ENCODE measurements at regions not wholly inside any gene's neighbourhood (a gene's known extent, or its start where the extent isn't known, plus 50 kb on each side); places are given as distances from the start of the nearest gene placed in this dataset.

GRCh38 chr3:76051145-76051544, 265.8 kb upstream of the ZNF717 start:
- DNase-seq, result no peak
- H3K36me3 Mint-ChIP-seq (ENCODE audit: low read depth), result no peaks in the 10 kb centered on the region
- no peaks in the 10 kb centered on the region for H3K4me1 Mint-ChIP-seq
- H3K9me3 Mint-ChIP-seq, result no peaks in the 10 kb centered on the region
- H3K27me3 Mint-ChIP-seq, result no peaks in the 10 kb centered on the region
- H3K4me3 Mint-ChIP-seq, result no peak overlapping the region
- ChIA-PET POLR2A (no interaction called here), CTCF (no interaction called here)
- no peak overlapping the region for H3K27ac Mint-ChIP-seq

GRCh38 chr3:76054404-76054803, 269.1 kb upstream of the ZNF717 start:
- DNase-seq, result no peak

DNA sequence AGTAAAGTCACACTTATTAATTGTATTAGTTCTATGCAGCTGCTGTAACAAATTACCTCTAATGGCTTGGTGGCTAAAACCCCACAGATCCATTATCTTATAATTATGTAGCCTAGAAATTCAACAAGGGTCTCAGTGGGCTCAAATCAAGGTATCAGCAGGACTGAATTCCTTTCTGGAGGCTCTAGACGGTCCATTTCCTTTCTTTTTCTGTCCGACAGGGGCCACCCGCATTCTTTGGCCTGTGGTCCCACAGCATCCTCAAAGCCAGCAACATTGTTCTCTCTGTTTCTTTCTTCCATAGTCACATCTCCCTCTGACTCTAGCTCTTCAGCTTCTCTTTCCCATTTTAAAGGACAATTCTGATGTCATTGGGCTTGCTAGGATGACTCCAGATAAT, 276.3 kb upstream of the ZNF717 start:
- Mint-ChIP-seq H3K4me3 (no peak overlapping the region), H3K4me1 (no peaks in the 10 kb centered on the region), H3K36me3 (ENCODE audit: low read depth) (no peaks in the 10 kb centered on the region), H3K27me3 (no peaks in the 10 kb centered on the region), H3K9me3 (no peaks in the 10 kb centered on the region), H3K27ac (no peak overlapping the region)
- POLR2A ChIA-PET, result no interaction called here
- DNase-seq, result no peak
- CTCF ChIA-PET, result no interaction called here

More at GRCh38 chr3:76054404-76054803, 269.1 kb upstream of the ZNF717 start:
- no peak overlapping the region for H3K4me3 Mint-ChIP-seq
- no peaks in the 10 kb centered on the region for H3K36me3 Mint-ChIP-seq (ENCODE audit: low read depth)
- CTCF ChIA-PET, result no interaction called here
- H3K27me3 Mint-ChIP-seq, result no peaks in the 10 kb centered on the region
- H3K9me3 Mint-ChIP-seq, result no peaks in the 10 kb centered on the region
- POLR2A ChIA-PET, result no interaction called here
- no peaks in the 10 kb centered on the region for H3K4me1 Mint-ChIP-seq
- H3K27ac Mint-ChIP-seq, result no peak overlapping the region

- Mint-ChIP-seq H3K4me3 (no peak overlapping the region), H3K4me1 (no peaks in the 10 kb centered on the region), H3K27me3 (no peaks in the 10 kb centered on the region), H3K36me3 (ENCODE audit: low read depth) (no peaks in the 10 kb centered on the region), H3K9me3 (peaks cover 4% of the 10 kb centered on the region), H3K27ac (no peak overlapping the region)
- POLR2A ChIA-PET, result no interaction called here
- CTCF ChIA-PET, result no interaction called here
- DNase-seq, result no peak
Measured at GRCh38 chr3:76063019-76063418, 277.7 kb upstream of the ZNF717 start.

DNA sequence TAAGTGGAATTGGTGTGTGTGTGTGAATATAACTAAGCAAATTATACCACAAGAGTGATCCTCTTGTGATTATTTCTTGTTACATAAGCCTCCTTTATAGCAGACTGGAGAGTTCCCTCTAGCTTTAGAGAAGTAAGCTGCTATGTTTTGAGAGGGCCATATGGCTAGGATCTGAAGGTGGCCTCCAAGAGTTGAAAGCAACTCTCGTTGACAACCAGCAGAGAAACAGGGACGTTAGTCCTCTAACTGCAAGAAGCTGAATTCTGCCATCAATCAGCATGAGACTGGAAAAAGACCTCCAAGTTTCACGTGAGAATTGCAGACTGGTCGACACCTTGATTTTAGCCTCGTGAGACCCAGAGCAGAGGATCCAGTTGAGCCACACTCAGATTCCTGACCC, 278.5 kb upstream of the ZNF717 start:
- Mint-ChIP-seq H3K27me3 (no peaks in the 10 kb centered on the region), H3K9me3 (peaks cover 4% of the 10 kb centered on the region), H3K4me3 (no peak overlapping the region), H3K36me3 (ENCODE audit: low read depth) (no peaks in the 10 kb centered on the region), H3K27ac (no peak overlapping the region), H3K4me1 (no peaks in the 10 kb centered on the region)
- ChIA-PET CTCF (no interaction called here), POLR2A (no interaction called here)
- no peak for DNase-seq

- no peaks in the 10 kb centered on the region for H3K27me3 Mint-ChIP-seq
- POLR2A ChIA-PET, result no interaction called here
- peaks cover 10% of the 10 kb centered on the region for H3K9me3 Mint-ChIP-seq
- no peak overlapping the region for H3K27ac Mint-ChIP-seq
- H3K36me3 Mint-ChIP-seq (ENCODE audit: low read depth), result no peaks in the 10 kb centered on the region
- no peaks in the 10 kb centered on the region for H3K4me1 Mint-ChIP-seq
- CTCF ChIA-PET, result no interaction called here
- no peak overlapping the region for H3K4me3 Mint-ChIP-seq
- no peak for DNase-seq
Measured at GRCh38 chr3:76065964-76066363, 280.6 kb upstream of the ZNF717 start.

DNA sequence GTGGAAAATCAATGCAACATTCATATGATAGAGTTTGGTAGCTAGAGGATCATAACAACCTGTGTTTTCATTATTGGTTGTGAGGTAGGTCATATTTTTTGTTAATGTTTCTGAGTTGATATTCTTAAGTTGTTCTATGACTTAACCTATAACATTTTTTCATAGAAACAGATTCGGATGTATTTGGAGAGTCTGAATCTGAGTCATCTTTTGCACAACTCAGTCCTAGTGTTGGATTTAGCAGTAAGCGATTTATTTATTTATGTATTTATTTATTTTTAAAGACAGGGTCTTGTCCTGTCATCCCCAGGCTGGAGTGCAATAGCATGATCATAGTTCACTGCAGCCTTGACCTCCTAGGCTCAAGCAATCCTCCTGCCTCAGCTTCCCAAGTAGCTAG, 292.8 kb upstream of the ZNF717 start:
- ChIA-PET POLR2A (no interaction called here), CTCF (no interaction called here)
- Mint-ChIP-seq H3K9me3 (peaks cover 5% of the 10 kb centered on the region), H3K4me3 (no peak overlapping the region), H3K27ac (no peak overlapping the region), H3K4me1 (no peaks in the 10 kb centered on the region), H3K36me3 (ENCODE audit: low read depth) (no peaks in the 10 kb centered on the region), H3K27me3 (no peaks in the 10 kb centered on the region)
- DNase-seq, result no peak

DNA sequence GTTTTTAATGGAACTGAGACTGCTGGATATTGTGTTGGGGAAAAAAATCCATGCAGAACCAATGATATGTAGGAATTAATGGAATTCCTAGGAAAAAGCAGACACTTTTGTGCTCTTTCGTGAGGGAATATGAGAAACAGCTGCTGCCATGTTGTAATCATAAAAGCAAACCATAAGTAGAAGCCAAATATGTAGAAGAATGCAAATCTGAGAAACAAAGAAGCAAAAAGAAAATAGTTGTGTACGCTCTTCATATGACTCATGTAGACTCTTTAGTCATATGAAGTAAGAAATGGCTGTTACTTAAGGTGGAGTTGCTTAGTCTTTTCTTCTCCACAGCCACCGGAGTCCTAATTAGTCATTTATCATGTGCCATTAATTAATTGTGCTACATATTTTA, 298.6 kb upstream of the ZNF717 start:
- no peak overlapping the region for H3K4me3 Mint-ChIP-seq
- H3K27me3 Mint-ChIP-seq, result no peaks in the 10 kb centered on the region
- no peaks in the 10 kb centered on the region for H3K4me1 Mint-ChIP-seq
- ChIA-PET POLR2A (no interaction called here), CTCF (no interaction called here)
- H3K27ac Mint-ChIP-seq, result no peak overlapping the region
- peaks cover 14% of the 10 kb centered on the region for H3K9me3 Mint-ChIP-seq
- no peak for DNase-seq
- H3K36me3 Mint-ChIP-seq (ENCODE audit: low read depth), result no peaks in the 10 kb centered on the region

GRCh38 chr3:76096036-76096435, 310.7 kb upstream of the ZNF717 start:
- H3K9me3 Mint-ChIP-seq, result peaks cover 2% of the 10 kb centered on the region
- H3K27me3 Mint-ChIP-seq, result no peaks in the 10 kb centered on the region
- no peaks in the 10 kb centered on the region for H3K36me3 Mint-ChIP-seq (ENCODE audit: low read depth)
- no peaks in the 10 kb centered on the region for H3K4me1 Mint-ChIP-seq
- no peak for DNase-seq
- ChIA-PET POLR2A (no interaction called here), CTCF (no interaction called here)
- no peak overlapping the region for H3K4me3 Mint-ChIP-seq
- H3K27ac Mint-ChIP-seq, result no peak overlapping the region

- Mint-ChIP-seq H3K27ac (no peak overlapping the region), H3K4me3 (no peak overlapping the region), H3K4me1 (no peaks in the 10 kb centered on the region), H3K27me3 (no peaks in the 10 kb centered on the region), H3K36me3 (ENCODE audit: low read depth) (no peaks in the 10 kb centered on the region), H3K9me3 (peaks cover 2% of the 10 kb centered on the region)
- ChIA-PET CTCF (no interaction called here), POLR2A (no interaction called here)
- DNase-seq, result no peak
Measured at GRCh38 chr3:76096836-76097588, 311.7 kb upstream of the ZNF717 start.

- no peak for DNase-seq
- no peak overlapping the region for H3K4me3 Mint-ChIP-seq
- H3K27me3 Mint-ChIP-seq, result no peaks in the 10 kb centered on the region
- CTCF ChIA-PET, result no interaction called here
- H3K4me1 Mint-ChIP-seq, result no peaks in the 10 kb centered on the region
- POLR2A ChIA-PET, result no interaction called here
- H3K27ac Mint-ChIP-seq, result no peak overlapping the region
- no peaks in the 10 kb centered on the region for H3K36me3 Mint-ChIP-seq (ENCODE audit: low read depth)
- H3K9me3 Mint-ChIP-seq, result peaks cover 2% of the 10 kb centered on the region
Measured at GRCh38 chr3:76097589-76097969, 312.2 kb upstream of the ZNF717 start.

- no peaks in the 10 kb centered on the region for H3K4me1 Mint-ChIP-seq
- H3K36me3 Mint-ChIP-seq (ENCODE audit: low read depth), result no peaks in the 10 kb centered on the region
- CTCF ChIA-PET, result no interaction called here
- no peak overlapping the region for H3K27ac Mint-ChIP-seq
- H3K9me3 Mint-ChIP-seq, result peaks cover under 1% of the 10 kb centered on the region
- POLR2A ChIA-PET, result no interaction called here
- no peak overlapping the region for H3K4me3 Mint-ChIP-seq
- no peak for DNase-seq
- no peaks in the 10 kb centered on the region for H3K27me3 Mint-ChIP-seq
Measured at GRCh38 chr3:76099956-76100355, 314.6 kb upstream of the ZNF717 start.

DNA sequence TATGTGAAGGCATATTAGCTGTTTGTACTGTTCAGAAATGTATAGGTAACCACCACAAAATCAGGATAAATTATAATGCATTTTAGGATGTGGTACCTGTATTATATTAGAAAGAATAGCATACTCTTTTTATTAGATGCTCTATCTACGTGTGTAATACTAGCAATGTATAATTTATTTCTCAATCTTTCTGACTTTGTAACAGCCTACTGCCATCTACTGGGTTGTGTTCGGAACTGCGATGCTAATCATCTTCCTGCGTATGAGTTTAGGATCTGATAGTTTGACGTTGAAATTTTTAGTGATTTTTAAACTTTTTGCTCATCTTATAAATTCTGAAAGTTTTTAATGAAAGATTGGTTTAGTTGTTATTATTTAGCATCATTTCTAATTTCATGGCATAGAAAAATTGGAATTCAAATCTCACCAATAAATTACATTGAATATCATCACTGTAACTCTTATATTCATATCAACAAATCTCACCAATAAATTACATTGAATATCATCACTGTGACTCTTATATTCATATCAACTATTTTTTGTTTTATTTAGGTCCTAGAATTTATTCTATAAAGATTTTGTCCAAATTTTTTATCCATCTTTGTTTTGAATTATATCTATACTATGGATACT, 322.7 kb upstream of the ZNF717 start:
- no peak overlapping the region for H3K27ac Mint-ChIP-seq
- H3K4me3 Mint-ChIP-seq, result no peak overlapping the region
- ChIA-PET POLR2A (no interaction called here), CTCF (no interaction called here)
- no peaks in the 10 kb centered on the region for H3K9me3 Mint-ChIP-seq
- H3K4me1 Mint-ChIP-seq, result no peaks in the 10 kb centered on the region
- no peaks in the 10 kb centered on the region for H3K27me3 Mint-ChIP-seq
- DNase-seq, result no peak
- H3K36me3 Mint-ChIP-seq (ENCODE audit: low read depth), result no peaks in the 10 kb centered on the region

GRCh38 chr3:76111808-76112207, 326.5 kb upstream of the ZNF717 start:
- Mint-ChIP-seq H3K27me3 (no peaks in the 10 kb centered on the region), H3K36me3 (ENCODE audit: low read depth) (no peaks in the 10 kb centered on the region), H3K9me3 (no peaks in the 10 kb centered on the region), H3K4me3 (no peak overlapping the region), H3K4me1 (no peaks in the 10 kb centered on the region), H3K27ac (no peak overlapping the region)
- CTCF ChIA-PET, result no interaction called here
- DNase-seq, result no peak
- POLR2A ChIA-PET, result no interaction called here

All from activated CD4-positive, alpha-beta T cell treated with anti-CD3 and anti-CD28 coated beads, Interleukin-2, amount 10 ng/mL, durations not matched to agents 7 days and 5 days (primary cell).